H1 (cell line): ENCODE measurements at regions not wholly inside any gene's neighbourhood (a gene's known extent, or its start where the extent isn't known, plus 50 kb on each side); places are given as distances from the start of the nearest gene placed in this dataset.

Experiments
- CTCF ChIA-PET: fragments of 300-600 bp; sonication (Branson Sonifier 250); formaldehyde crosslinking; loops from one replicate; lab custom pipeline; 2021; ENCODE audit not compliant: partially characterized antibody; lab: Charles Lee
- POLR2A ChIA-PET: fragments of 300-600 bp; sonication (Branson Sonifier 250); formaldehyde crosslinking; loops from one replicate; lab custom pipeline; 2021; ENCODE audit warnings: inconsistent platforms; ENCODE audit not compliant: partially characterized antibody; lab: Charles Lee
- DNase-seq, 2 experiments: peaks; one replicate each; pipeline versions ENCODE4 v3.0.0 to v3.0.0-alpha.2; 2010 to 2022; ENCODE audit warnings: low spot score in 2 of 2, low read depth in 1 of 2, mixed read lengths in 1 of 2
- FAIRE-seq: peaks from 2 replicates; lab custom pipeline; 2011; peaks lifted over from hg19 to GRCh38; lab: Jason Lieb, UNC
- H2AFZ ChIP-seq: 2 replicates; pipeline ENCODE4 v1.8.1; 2012; ENCODE audit warnings: low read length, inconsistent platforms
- H2AK5ac ChIP-seq: 2 replicates; pipeline ENCODE4 v1.6.1; 2013; ENCODE audit warnings: low read depth, low read length
- H2BK120ac ChIP-seq: replicated peaks from 2 replicates; pipeline ENCODE3; 2013; ENCODE audit warnings: low read depth, low read length, inconsistent platforms
- H2BK12ac ChIP-seq: 2 replicates; pipeline ENCODE4 v1.6.1; 2013; ENCODE audit warnings: low read depth, low read length
- H2BK15ac ChIP-seq: 2 replicates; pipeline ENCODE4 v1.6.1; 2013; ENCODE audit warnings: low read length
- H2BK20ac ChIP-seq: 2 replicates; pipeline ENCODE4 v1.6.1; 2013; ENCODE audit warnings: low read length
- H2BK5ac ChIP-seq: 2 replicates; pipeline ENCODE4 v1.6.1; 2013; ENCODE audit warnings: low read depth, low read length
- H3K14ac ChIP-seq: 2 replicates; pipeline ENCODE4 v1.6.1; 2013; ENCODE audit warnings: inconsistent platforms; ENCODE audit not compliant: insufficient read length
- H3K18ac ChIP-seq: 2 replicates; pipeline ENCODE4 v1.6.1; 2013; ENCODE audit warnings: low read length; ENCODE audit errors: extremely low read depth
- H3K23ac ChIP-seq: 2 replicates; pipeline ENCODE4 v1.6.1; 2013; ENCODE audit warnings: inconsistent platforms; ENCODE audit not compliant: insufficient read length
- H3K23me2 ChIP-seq: 2 replicates; pipeline ENCODE4 v1.6.1; 2013; ENCODE audit warnings: low read depth, low read length
- H3K27ac ChIP-seq: 2 replicates; pipeline ENCODE4 v1.6.1; 2011; ENCODE audit warnings: low read depth, low read length, inconsistent platforms
- H3K27me3 ChIP-seq, 4 experiments: replicated peaks in 1 of 4; 1 replicate in 1 of 4; 2 replicates in 3 of 4; pipeline versions ENCODE4 v1.6.1 to v1.8.1; 2011 to 2013; ENCODE audit warnings: low read length in 3 of 4, mild to moderate bottlenecking in 3 of 4, inconsistent platforms in 2 of 4, mixed read lengths in 2 of 4, moderate library complexity in 1 of 4; ENCODE audit not compliant: control insufficient read depth in 3 of 4, insufficient read depth in 3 of 4; ENCODE audit errors: extremely low read depth in 1 of 4
- H3K36me3 ChIP-seq, 4 experiments: 2 replicates each; pipeline versions ENCODE4 v1.6.1 to v1.8.1; 2011 to 2013; ENCODE audit warnings: mild to moderate bottlenecking in 4 of 4, low read length in 3 of 4, moderate library complexity in 2 of 4, control low read depth in 1 of 4, inconsistent platforms in 1 of 4; ENCODE audit not compliant: insufficient read depth in 4 of 4, control insufficient read depth in 2 of 4
- H3K4ac ChIP-seq: replicated peaks from 2 replicates; pipeline ENCODE3; 2013; ENCODE audit warnings: low read length, low read depth, mixed read lengths, inconsistent platforms; ENCODE audit not compliant: insufficient read length
- H3K4me1 ChIP-seq, 4 experiments: replicated peaks in 1 of 4; 1 replicate in 1 of 4; 2 replicates in 3 of 4; pipeline versions ENCODE4 v1.6.1 to v1.8.1; 2011 to 2013; ENCODE audit warnings: low read length in 3 of 4, inconsistent platforms in 2 of 4, mixed read lengths in 1 of 4; ENCODE audit not compliant: insufficient read depth in 4 of 4, control insufficient read depth in 3 of 4
- H3K4me2 ChIP-seq, 2 experiments: 2 replicates each; pipeline versions ENCODE4 v1.6.1 to v1.8.1; 2011 to 2013; ENCODE audit warnings: low read depth in 2 of 2, low read length in 2 of 2, control low read depth in 1 of 2, inconsistent platforms in 1 of 2, mild to moderate bottlenecking in 1 of 2; ENCODE audit not compliant: insufficient read depth in 1 of 2
- H3K4me3 ChIP-seq, 4 experiments: fragments of 200-600, 300-600 bp in 1 of 4; sonication (generic), shearing (Covaris generic), sonication (Bioruptor Twin) in 1 of 4; 2 replicates each; pipeline versions ENCODE4 v1.5.1 to v1.8.1; 2011 to 2016; ENCODE audit warnings: low read length in 4 of 4, low read depth in 3 of 4, control low read depth in 2 of 4, inconsistent platforms in 2 of 4, mild to moderate bottlenecking in 2 of 4, mixed read lengths in 1 of 4, moderate library complexity in 1 of 4; ENCODE audit not compliant: insufficient read depth in 2 of 4; ENCODE audit errors: extremely low read depth in 1 of 4
- H3K56ac ChIP-seq: replicated peaks from 2 replicates; pipeline ENCODE3; 2013; ENCODE audit warnings: low read depth, mild to moderate bottlenecking, mixed read lengths, low read length, inconsistent platforms; ENCODE audit not compliant: insufficient read length
- H3K79me1 ChIP-seq: 2 replicates; pipeline ENCODE4 v1.6.1; 2013; ENCODE audit warnings: low read depth, low read length, control low read depth
- H3K79me2 ChIP-seq, 2 experiments: 2 replicates each; pipeline versions ENCODE4 v1.6.1 to v1.8.1; 2012 to 2013; ENCODE audit warnings: low read length in 2 of 2, mild to moderate bottlenecking in 2 of 2, inconsistent platforms in 1 of 2; ENCODE audit not compliant: insufficient read depth in 2 of 2, control insufficient read depth in 1 of 2
- H3K9ac ChIP-seq, 4 experiments: replicated peaks in 1 of 4; 1 replicate in 1 of 4; 2 replicates in 3 of 4; pipeline versions ENCODE4 v1.6.1 to v1.8.1; 2011 to 2013; ENCODE audit warnings: low read depth in 3 of 4, low read length in 3 of 4, control low read depth in 2 of 4, mild to moderate bottlenecking in 2 of 4, moderate library complexity in 2 of 4, inconsistent platforms in 1 of 4; ENCODE audit errors: extremely low read depth in 1 of 4
- H3K9me3 ChIP-seq, 2 experiments: 2 replicates each; pipeline versions ENCODE4 v1.6.1 to v1.8.1; 2012 to 2013; ENCODE audit warnings: mild to moderate bottlenecking in 2 of 2, moderate library complexity in 2 of 2, control low read depth in 1 of 2, inconsistent platforms in 1 of 2, low read depth in 1 of 2, low read length in 1 of 2, mixed read lengths in 1 of 2; ENCODE audit not compliant: insufficient read depth in 2 of 2
- H4K20me1 ChIP-seq, 2 experiments: replicated peaks in 1 of 2; 2 replicates each; pipeline versions ENCODE3 to v1.8.1; 2011 to 2013; ENCODE audit warnings: inconsistent platforms in 2 of 2, low read length in 2 of 2, mild to moderate bottlenecking in 1 of 2; ENCODE audit not compliant: insufficient read depth in 2 of 2, control insufficient read depth in 1 of 2
- H4K5ac ChIP-seq: 2 replicates; pipeline ENCODE4 v1.6.1; 2013; ENCODE audit warnings: low read length, low read depth, mixed read lengths, inconsistent platforms; ENCODE audit not compliant: insufficient read length
- H4K8ac ChIP-seq: 2 replicates; pipeline ENCODE4 v1.8.0; 2013; ENCODE audit warnings: mild to moderate bottlenecking, moderate library complexity, low read length, inconsistent platforms; ENCODE audit not compliant: insufficient read depth; ENCODE audit errors: extremely low read depth
- H4K91ac ChIP-seq: replicated peaks from 2 replicates; pipeline ENCODE3; 2013; ENCODE audit warnings: low read length, mixed read lengths, inconsistent platforms; ENCODE audit not compliant: insufficient read length
- PHF8 ChIP-seq: fragments of 200-600 bp; sonication (generic); conservative IDR thresholded peaks from 2 replicates; pipeline ENCODE4 v1.7.1; 2012; ENCODE audit warnings: low read depth, mild to moderate bottlenecking, inconsistent platforms, low read length, moderate library complexity
- RAD21 ChIP-seq, 2 experiments: IDR thresholded peaks in 1 of 2; conservative IDR thresholded peaks in 1 of 2; 2 replicates each; pipeline ENCODE4 v1.6.1; 2011; ENCODE audit warnings: low read depth in 2 of 2, low read length in 2 of 2, improper control_type of control experiment in 1 of 2, inconsistent platforms in 1 of 2, mild to moderate bottlenecking in 1 of 2, moderate library complexity in 1 of 2
- WGBS, 2 experiments: shearing (Covaris generic) in 1 of 2; methylation state at CpG; one replicate each; pipeline versions ENCODE4 v1.1.6 to v1.1.7; 2013 to 2015; ENCODE audit warnings: low lambda C conversion rate in 2 of 2, mixed read lengths in 2 of 2, inconsistent platforms in 1 of 2, low coverage in 1 of 2, missing lambda C conversion rate in 1 of 2; ENCODE audit not compliant: insufficient replicate concordance in 2 of 2, insufficient coverage in 1 of 2, insufficient read length in 1 of 2; ENCODE audit errors: extremely low coverage in 1 of 2, missing lambda C conversion rate in 1 of 2; 5-methylcytosine and 5-hydroxymethylcytosine counted together
- TF ChIP-seq, protein P1 (sequence below), 3 experiments: IDR thresholded peaks; 1 replicate in 2 of 3; 2 replicates in 1 of 3; pipeline versions ENCODE4 v1.5.1 to v1.6.1; 2011; ENCODE audit warnings: low read length in 3 of 3, mild to moderate bottlenecking in 3 of 3, inconsistent platforms in 2 of 3, low read depth in 1 of 3, moderate library complexity in 1 of 3; ENCODE audit not compliant: insufficient read depth in 1 of 3; ENCODE audit errors: control extremely low read depth in 1 of 3

DNA sequence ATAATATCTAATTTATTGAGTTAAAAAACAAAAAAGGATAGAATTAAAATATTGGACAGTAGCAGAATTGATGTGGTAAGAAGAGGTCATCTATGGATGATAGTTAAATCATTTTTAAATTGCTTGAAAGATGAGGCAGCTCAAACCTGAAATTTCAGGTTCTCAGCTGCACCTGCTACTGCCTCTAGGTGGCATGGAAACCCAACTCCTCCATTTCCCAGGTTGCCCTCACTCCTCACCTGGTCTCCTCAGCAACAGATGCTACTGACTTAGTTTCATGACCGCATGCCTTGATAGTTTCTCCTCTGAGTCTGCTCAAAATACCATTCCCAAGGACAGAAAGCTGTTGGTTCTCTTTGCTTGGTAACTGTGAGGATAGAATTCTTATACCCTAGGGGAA, 148.1 kb downstream of the ABHD5 start:
- H3K56ac ChIP-seq: no peak overlapping the region
- no peak for TF ChIP-seq PHF8
- peak; percentile 78 to 81 for TF ChIP-seq RAD21 (IDR thresholded peaks at IDR 0.05 in 1 of 2, conservative IDR thresholded peaks at IDR 0.05 in 1 of 2; ENCODE audit: low read depth in 2 of 2, low read length in 2 of 2)
- TF ChIP-seq, protein P1, sequence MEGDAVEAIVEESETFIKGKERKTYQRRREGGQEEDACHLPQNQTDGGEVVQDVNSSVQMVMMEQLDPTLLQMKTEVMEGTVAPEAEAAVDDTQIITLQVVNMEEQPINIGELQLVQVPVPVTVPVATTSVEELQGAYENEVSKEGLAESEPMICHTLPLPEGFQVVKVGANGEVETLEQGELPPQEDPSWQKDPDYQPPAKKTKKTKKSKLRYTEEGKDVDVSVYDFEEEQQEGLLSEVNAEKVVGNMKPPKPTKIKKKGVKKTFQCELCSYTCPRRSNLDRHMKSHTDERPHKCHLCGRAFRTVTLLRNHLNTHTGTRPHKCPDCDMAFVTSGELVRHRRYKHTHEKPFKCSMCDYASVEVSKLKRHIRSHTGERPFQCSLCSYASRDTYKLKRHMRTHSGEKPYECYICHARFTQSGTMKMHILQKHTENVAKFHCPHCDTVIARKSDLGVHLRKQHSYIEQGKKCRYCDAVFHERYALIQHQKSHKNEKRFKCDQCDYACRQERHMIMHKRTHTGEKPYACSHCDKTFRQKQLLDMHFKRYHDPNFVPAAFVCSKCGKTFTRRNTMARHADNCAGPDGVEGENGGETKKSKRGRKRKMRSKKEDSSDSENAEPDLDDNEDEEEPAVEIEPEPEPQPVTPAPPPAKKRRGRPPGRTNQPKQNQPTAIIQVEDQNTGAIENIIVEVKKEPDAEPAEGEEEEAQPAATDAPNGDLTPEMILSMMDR (IDR thresholded peaks at IDR 0.05; ENCODE audit: control extremely low read depth in 1 of 3, insufficient read depth in 1 of 3, low read depth in 1 of 3, low read length in 3 of 3): peak; percentile 37 to 71 (median 55)
- H4K91ac ChIP-seq: no peak overlapping the region
- no peak overlapping the region for H3K14ac ChIP-seq
- H4K5ac ChIP-seq: no peak overlapping the region
- WGBS, 2 experiments: 40% methylated on average over 1 of the region's 1 CpG; no CpG with 5 or more reads in 1 of the 2 experiments
- no peak overlapping the region for H2BK12ac ChIP-seq
- H4K20me1 ChIP-seq: no peaks in the 10 kb centered on the region
- no peaks in the 10 kb centered on the region for H3K27me3 ChIP-seq
- CTCF ChIA-PET: interaction anchor here (0.9 to 2.2 kb wide), 8 partner anchors 13 to 281 kb away, joined by 3 to 12 read pairs (median 4); no protein-coding TSS in a partner anchor
- no peak overlapping the region for H3K9ac ChIP-seq
- no peak overlapping the region for H3K4ac ChIP-seq
- no peak overlapping the region for H3K4me3 ChIP-seq
- H3K27ac ChIP-seq: no peak overlapping the region
- peaks cover 3 to 14% of the 10 kb centered on the region in 2 experiments; a peak in 3 of 4 replicates for H3K9me3 ChIP-seq
- H3K23me2 ChIP-seq: no peaks in the 10 kb centered on the region
- H3K79me2 ChIP-seq: no peaks in the 10 kb centered on the region
- no peak overlapping the region for H4K8ac ChIP-seq
- H2AK5ac ChIP-seq: no peak overlapping the region
- no peak overlapping the region for H2BK20ac ChIP-seq
- peak; percentile 48 for FAIRE-seq
- H2BK15ac ChIP-seq: no peak overlapping the region
- no peaks in the 10 kb centered on the region for H3K36me3 ChIP-seq
- no peak overlapping the region for H3K18ac ChIP-seq
- H2AFZ ChIP-seq: no peak overlapping the region
- H3K23ac ChIP-seq: no peak overlapping the region
- no peak overlapping the region for H2BK120ac ChIP-seq
- no peaks in the 10 kb centered on the region for H3K79me1 ChIP-seq
- POLR2A ChIA-PET: no interaction called here
- no peak overlapping the region for H3K4me2 ChIP-seq
- no peaks in the 10 kb centered on the region for H3K4me1 ChIP-seq
- DNase-seq: no peak
- H2BK5ac ChIP-seq: no peak overlapping the region
